ENCODE measurements at regions not wholly inside any gene's neighbourhood (a gene's known extent, or its start where the extent isn't known, plus 50 kb on each side); places are given as distances from the start of the nearest gene placed in this dataset.

DNA sequence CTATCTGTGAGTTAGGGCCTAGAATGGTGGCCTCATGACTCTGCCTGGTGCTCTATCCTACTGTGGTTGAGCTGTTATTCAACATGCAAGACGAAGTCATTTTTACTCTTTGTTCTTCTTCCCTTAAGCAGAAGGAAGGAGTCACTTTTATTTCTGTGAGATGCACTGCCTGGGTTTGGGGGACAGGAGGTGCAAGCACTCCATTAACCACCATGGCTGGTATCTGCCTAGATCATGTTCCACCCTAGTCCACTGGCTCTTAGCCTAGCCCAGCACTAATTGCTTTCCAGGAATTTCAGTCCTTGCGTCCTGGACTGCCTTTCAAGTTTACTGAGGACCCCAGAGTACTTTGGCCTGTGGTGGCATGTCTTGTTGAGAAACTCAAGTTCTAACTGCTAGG, 1182.7 kb downstream of the FSTL5 start:
- Histone ChIP-seq H3K27ac (ENCODE audit: low read depth in 1 of 3, low read length in 2 of 3) (no peak overlapping the region), H3K4me3 (ENCODE audit: low read depth in 1 of 3, low read length in 3 of 3) (no peak overlapping the region), H3K9me3 (ENCODE audit: control insufficient read depth in 2 of 2, insufficient read depth in 1 of 2, low read depth in 1 of 2, low read length in 1 of 2) (peaks cover 0 to 4% of the 10 kb centered on the region in 2 donors), H3K4me1 (ENCODE audit: control insufficient read depth in 3 of 3, insufficient read depth in 2 of 3, low read depth in 1 of 3, low read length in 2 of 3) (no peaks in the 10 kb centered on the region), H3K27me3 (ENCODE audit: control insufficient read depth in 3 of 3, insufficient read depth in 3 of 3, low read length in 3 of 3) (no peaks in the 10 kb centered on the region), H3K36me3 (ENCODE audit: control insufficient read depth in 3 of 3, insufficient read depth in 2 of 3, low read depth in 1 of 3, low read length in 3 of 3) (no peaks in the 10 kb centered on the region)
- WGBS, 3 donors = 62 to 82% (median 76%) methylated on average over 2 of the region's 2 CpGs
- FAIRE-seq (no peak), DNase-seq (peak in 1 of 2 donors; percentile 5)

- Histone ChIP-seq H3K9me3 (ENCODE audit: control insufficient read depth in 2 of 2, insufficient read depth in 1 of 2, low read depth in 1 of 2, low read length in 1 of 2) (peaks cover 0 to 4% of the 10 kb centered on the region in 2 donors), H3K27ac (ENCODE audit: low read depth in 1 of 3, low read length in 2 of 3) (no peak overlapping the region), H3K27me3 (ENCODE audit: control insufficient read depth in 3 of 3, insufficient read depth in 3 of 3, low read length in 3 of 3) (no peaks in the 10 kb centered on the region), H3K36me3 (ENCODE audit: control insufficient read depth in 3 of 3, insufficient read depth in 2 of 3, low read depth in 1 of 3, low read length in 3 of 3) (no peaks in the 10 kb centered on the region), H3K4me3 (ENCODE audit: low read depth in 1 of 3, low read length in 3 of 3) (no peak overlapping the region), H3K4me1 (ENCODE audit: control insufficient read depth in 3 of 3, insufficient read depth in 2 of 3, low read depth in 1 of 3, low read length in 2 of 3) (no peaks in the 10 kb centered on the region)
- FAIRE-seq (no peak), DNase-seq (no peak)
- 88 to 91% (median 90%) methylated on average over 9 of the region's 9 CpGs for WGBS, 3 donors
Observed at GRCh38 chr4:160983035-160983434, 1180.8 kb downstream of the FSTL5 start.

DNA sequence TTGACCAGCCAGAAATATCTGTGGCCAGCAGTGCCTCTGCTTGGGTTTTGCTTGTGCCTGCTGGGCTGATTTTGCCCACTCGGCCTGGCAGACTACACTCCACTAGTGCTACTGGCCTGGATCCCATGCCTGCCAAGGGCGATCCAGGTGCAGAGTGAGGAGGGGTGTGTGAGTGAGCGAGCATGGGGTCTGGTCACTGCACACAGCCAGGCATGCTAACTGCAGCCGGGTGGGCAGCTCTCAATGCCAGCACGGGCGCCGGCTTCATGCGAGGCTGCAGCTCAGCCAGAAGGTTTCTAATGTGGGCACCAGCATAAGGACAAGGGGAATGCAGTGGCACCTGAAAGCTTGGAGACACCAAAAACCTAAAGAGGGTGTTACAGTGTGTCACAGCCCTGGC, 1161.4 kb downstream of the FSTL5 start:
- Histone ChIP-seq H3K9me3 (ENCODE audit: control insufficient read depth in 2 of 2, insufficient read depth in 1 of 2, low read depth in 1 of 2, low read length in 1 of 2) (peaks cover 0 to 11% of the 10 kb centered on the region in 2 donors), H3K27ac (ENCODE audit: low read depth in 1 of 3, low read length in 2 of 3) (no peak overlapping the region), H3K4me3 (ENCODE audit: low read depth in 1 of 3, low read length in 3 of 3) (no peak overlapping the region), H3K4me1 (ENCODE audit: control insufficient read depth in 3 of 3, insufficient read depth in 2 of 3, low read depth in 1 of 3, low read length in 2 of 3) (no peaks in the 10 kb centered on the region), H3K27me3 (ENCODE audit: control insufficient read depth in 3 of 3, insufficient read depth in 3 of 3, low read length in 3 of 3) (no peaks in the 10 kb centered on the region), H3K36me3 (ENCODE audit: control insufficient read depth in 3 of 3, insufficient read depth in 2 of 3, low read depth in 1 of 3, low read length in 3 of 3) (no peaks in the 10 kb centered on the region)
- DNase-seq (no peak), FAIRE-seq (no peak)
- 85 to 93% (median 91%) methylated on average over 8 of the region's 8 CpGs for WGBS, 3 donors

- Histone ChIP-seq H3K27me3 (ENCODE audit: control insufficient read depth in 3 of 3, insufficient read depth in 3 of 3, low read length in 3 of 3) (no peaks in the 10 kb centered on the region), H3K9me3 (ENCODE audit: control insufficient read depth in 2 of 2, insufficient read depth in 1 of 2, low read depth in 1 of 2, low read length in 1 of 2) (peaks cover 0 to 11% of the 10 kb centered on the region in 2 donors), H3K4me1 (ENCODE audit: control insufficient read depth in 3 of 3, insufficient read depth in 2 of 3, low read depth in 1 of 3, low read length in 2 of 3) (no peaks in the 10 kb centered on the region), H3K4me3 (ENCODE audit: low read depth in 1 of 3, low read length in 3 of 3) (no peak overlapping the region), H3K27ac (ENCODE audit: low read depth in 1 of 3, low read length in 2 of 3) (no peak overlapping the region), H3K36me3 (ENCODE audit: control insufficient read depth in 3 of 3, insufficient read depth in 2 of 3, low read depth in 1 of 3, low read length in 3 of 3) (no peaks in the 10 kb centered on the region)
- 87 to 92% (median 90%) methylated on average over 16 of the region's 16 CpGs for WGBS, 3 donors
- DNase-seq = no peak
- FAIRE-seq = no peak
Observed at GRCh38 chr4:161003418-161004057, 1160.3 kb downstream of the FSTL5 start.

GRCh38 chr4:161005746-161006145, 1158.1 kb downstream of the FSTL5 start:
- 60 to 65% (median 62%) methylated on average over 2 of the region's 2 CpGs for WGBS, 3 donors

DNA sequence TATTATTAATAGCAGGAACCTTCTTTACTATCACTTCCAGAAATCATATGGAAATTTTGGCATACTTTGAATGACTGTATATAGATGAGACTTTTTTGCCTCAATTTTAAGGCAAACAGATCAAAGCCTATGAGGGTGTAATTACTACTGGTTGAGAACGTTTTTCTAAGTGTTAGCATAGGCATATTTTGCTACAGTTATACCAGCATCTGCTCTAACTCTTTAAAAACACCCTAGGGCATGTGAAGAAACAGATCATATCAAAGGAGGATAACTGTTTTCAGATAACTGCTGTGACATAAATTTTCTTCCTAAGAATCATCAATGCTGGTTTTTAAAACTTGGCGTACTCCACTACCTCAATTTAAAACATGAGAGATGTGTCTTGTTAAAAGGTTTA, 1155.3 kb downstream of the FSTL5 start:
- FAIRE-seq = no peak
- H3K27me3 ChIP-seq (ENCODE audit: control insufficient read depth in 3 of 3, insufficient read depth in 3 of 3, low read length in 3 of 3) = no peaks in the 10 kb centered on the region
- no peak overlapping the region for H3K4me3 ChIP-seq (ENCODE audit: low read depth in 1 of 3, low read length in 3 of 3)
- H3K36me3 ChIP-seq (ENCODE audit: control insufficient read depth in 3 of 3, insufficient read depth in 2 of 3, low read depth in 1 of 3, low read length in 3 of 3) = no peaks in the 10 kb centered on the region
- H3K4me1 ChIP-seq (ENCODE audit: control insufficient read depth in 3 of 3, insufficient read depth in 2 of 3, low read depth in 1 of 3, low read length in 2 of 3) = no peaks in the 10 kb centered on the region
- WGBS, 3 donors = 56 to 66% (median 62%) methylated on average over 2 of the region's 2 CpGs
- H3K9me3 ChIP-seq (ENCODE audit: control insufficient read depth in 2 of 2, insufficient read depth in 1 of 2, low read depth in 1 of 2, low read length in 1 of 2) = no peaks in the 10 kb centered on the region
- no peak overlapping the region for H3K27ac ChIP-seq (ENCODE audit: low read depth in 1 of 3, low read length in 2 of 3)
- no peak for DNase-seq

More at GRCh38 chr4:161005746-161006145, 1158.1 kb downstream of the FSTL5 start:
- Histone ChIP-seq H3K4me3 (ENCODE audit: low read depth in 1 of 3, low read length in 3 of 3) (no peak overlapping the region), H3K27me3 (ENCODE audit: control insufficient read depth in 3 of 3, insufficient read depth in 3 of 3, low read length in 3 of 3) (no peaks in the 10 kb centered on the region), H3K27ac (ENCODE audit: low read depth in 1 of 3, low read length in 2 of 3) (no peak overlapping the region), H3K9me3 (ENCODE audit: control insufficient read depth in 2 of 2, insufficient read depth in 1 of 2, low read depth in 1 of 2, low read length in 1 of 2) (peaks cover 0 to 11% of the 10 kb centered on the region in 2 donors), H3K36me3 (ENCODE audit: control insufficient read depth in 3 of 3, insufficient read depth in 2 of 3, low read depth in 1 of 3, low read length in 3 of 3) (no peaks in the 10 kb centered on the region), H3K4me1 (ENCODE audit: control insufficient read depth in 3 of 3, insufficient read depth in 2 of 3, low read depth in 1 of 3, low read length in 2 of 3) (no peaks in the 10 kb centered on the region)
- DNase-seq (no peak), FAIRE-seq (no peak)

- H3K9me3 ChIP-seq (ENCODE audit: control insufficient read depth in 2 of 2, insufficient read depth in 1 of 2, low read depth in 1 of 2, low read length in 1 of 2) = no peaks in the 10 kb centered on the region
- H3K27me3 ChIP-seq (ENCODE audit: control insufficient read depth in 3 of 3, insufficient read depth in 3 of 3, low read length in 3 of 3) = no peaks in the 10 kb centered on the region
- 87 to 91% (median 91%) methylated on average over 2 of the region's 2 CpGs for WGBS, 3 donors
- H3K27ac ChIP-seq (ENCODE audit: low read depth in 1 of 3, low read length in 2 of 3) = no peak overlapping the region
- H3K4me3 ChIP-seq (ENCODE audit: low read depth in 1 of 3, low read length in 3 of 3) = no peak overlapping the region
- H3K36me3 ChIP-seq (ENCODE audit: control insufficient read depth in 3 of 3, insufficient read depth in 2 of 3, low read depth in 1 of 3, low read length in 3 of 3) = no peaks in the 10 kb centered on the region
- DNase-seq (no peak), FAIRE-seq (no peak)
- no peaks in the 10 kb centered on the region for H3K4me1 ChIP-seq (ENCODE audit: control insufficient read depth in 3 of 3, insufficient read depth in 2 of 3, low read depth in 1 of 3, low read length in 2 of 3)
Observed at GRCh38 chr4:161010227-161010626, 1153.6 kb downstream of the FSTL5 start.
